K562 (cell line): ENCODE measurements at regions not wholly inside any gene's neighbourhood (a gene's known extent, or its start where the extent isn't known, plus 50 kb on each side); places are given as distances from the start of the nearest gene placed in this dataset.

ENCODE experiments used
- CCNT2 ChIP-seq: IDR thresholded peaks from 2 replicates; pipeline ENCODE4 v1.6.1; 2011; ENCODE audit warnings: borderline replicate concordance, low read depth, mild to moderate bottlenecking, moderate library complexity, mixed read lengths, low read length; ENCODE audit not compliant: insufficient read length; ENCODE audit errors: extremely low read depth
- ETV5 ChIP-seq: sonication (generic); formaldehyde crosslinking; IDR thresholded peaks from 2 replicates; pipeline ENCODE4 v1.4.0; 2020; ENCODE audit warnings: low read depth, mild to moderate bottlenecking, missing genetic modification reagents
- HDAC3 ChIP-seq: fragments of 450-650 bp; IDR thresholded peaks from 2 replicates; pipeline ENCODE4 v1.6.1; 2018; ENCODE audit warnings: borderline replicate concordance, mild to moderate bottlenecking, moderate library complexity; ENCODE audit not compliant: partially characterized antibody
- JUN ChIP-seq, 2 experiments: sonication (generic) in 1 of 2; formaldehyde crosslinking in 1 of 2; IDR thresholded peaks; 2 replicates each; pipeline versions ENCODE4 v1.6.1 to v1.8.0; 2012 to 2022; ENCODE audit warnings: borderline replicate concordance in 2 of 2, mild to moderate bottlenecking in 2 of 2, improper control_type of control experiment in 1 of 2, low read depth in 1 of 2, low read length in 1 of 2, missing genetic modification reagents in 1 of 2
- KHSRP ChIP-seq: fragments of 450-650 bp; IDR thresholded peaks from 2 replicates; pipeline ENCODE4 v1.6.1; 2017
- MNT ChIP-seq, 2 experiments: fragments of 450-650 bp; conservative IDR thresholded peaks; 2 replicates each; pipeline ENCODE4 v1.6.1; 2017; ENCODE audit warnings: mild to moderate bottlenecking in 2 of 2, moderate library complexity in 2 of 2
- NFE2 ChIP-seq: IDR thresholded peaks from 2 replicates; pipeline ENCODE4 v1.6.1; 2014; ENCODE audit warnings: antibody characterized with exemption, low read depth
- PBX2 ChIP-seq, 2 experiments: IDR thresholded peaks in 1 of 2; conservative IDR thresholded peaks in 1 of 2; 2 replicates each; pipeline ENCODE4 v1.6.1; 2016; ENCODE audit warnings: low read depth in 2 of 2, mild to moderate bottlenecking in 1 of 2, missing compliant biosample characterization in 1 of 2, missing genetic modification characterization in 1 of 2, moderate library complexity in 1 of 2
- RCOR1 ChIP-seq, 2 experiments: IDR thresholded peaks; 2 replicates each; pipeline ENCODE4 v1.6.1; 2012; ENCODE audit warnings: low read depth in 2 of 2, low read length in 2 of 2, borderline replicate concordance in 1 of 2, improper control_type of control experiment in 1 of 2
- RUNX1 ChIP-seq: sonication (generic); IDR thresholded peaks from 2 replicates; pipeline ENCODE4 v1.6.1; 2016; ENCODE audit warnings: antibody characterized with exemption, low read depth
- SIX5 ChIP-seq, 2 experiments: IDR thresholded peaks; 2 replicates each; pipeline ENCODE4 v1.6.1; 2011; ENCODE audit warnings: low read length in 2 of 2, borderline replicate concordance in 1 of 2, low read depth in 1 of 2, mild to moderate bottlenecking in 1 of 2, moderate library complexity in 1 of 2; ENCODE audit not compliant: insufficient read depth in 1 of 2
- SPI1 ChIP-seq: IDR thresholded peaks from 2 replicates; pipeline ENCODE4 v1.6.1; 2011; ENCODE audit warnings: low read depth, low read length, control low read depth, borderline replicate concordance
- TARDBP ChIP-seq: fragments of 450-650 bp; IDR thresholded peaks from 2 replicates; pipeline ENCODE4 v1.6.1; 2016
- TF ChIP-seq, protein P1 (sequence below): sonication (generic); formaldehyde crosslinking; IDR thresholded peaks from 2 replicates; pipeline ENCODE4 v1.4.0; 2020; ENCODE audit warnings: mild to moderate bottlenecking, missing genetic modification reagents
- TF ChIP-seq, protein P2 (sequence below): fragments of 450-650 bp; formaldehyde crosslinking; conservative IDR thresholded peaks from 2 replicates; pipeline ENCODE4 v1.4.0; 2022; ENCODE audit warnings: mild to moderate bottlenecking, missing genetic modification characterization
- TF ChIP-seq, protein P3 (sequence below), 2 experiments: fragments of 450-650 bp in 1 of 2; sonication (generic) in 1 of 2; formaldehyde crosslinking; conservative IDR thresholded peaks; 2 replicates each; pipeline versions ENCODE4 v1.4.0 to v1.8.1; 2020 to 2022; ENCODE audit warnings: mild to moderate bottlenecking in 1 of 2, missing genetic modification reagents in 1 of 2
- TF ChIP-seq, protein P4 (sequence below), 2 experiments: fragments of 250-450 bp in 1 of 2; fragments of 450-650 bp in 1 of 2; sonication (Bioruptor Pico) in 1 of 2; IDR thresholded peaks; 2 replicates each; pipeline versions ENCODE4 v1.6.1 to v1.8.0; 2016 to 2021; ENCODE audit warnings: mild to moderate bottlenecking in 2 of 2, moderate library complexity in 2 of 2, missing compliant biosample characterization in 1 of 2, missing genetic modification characterization in 1 of 2

DNA sequence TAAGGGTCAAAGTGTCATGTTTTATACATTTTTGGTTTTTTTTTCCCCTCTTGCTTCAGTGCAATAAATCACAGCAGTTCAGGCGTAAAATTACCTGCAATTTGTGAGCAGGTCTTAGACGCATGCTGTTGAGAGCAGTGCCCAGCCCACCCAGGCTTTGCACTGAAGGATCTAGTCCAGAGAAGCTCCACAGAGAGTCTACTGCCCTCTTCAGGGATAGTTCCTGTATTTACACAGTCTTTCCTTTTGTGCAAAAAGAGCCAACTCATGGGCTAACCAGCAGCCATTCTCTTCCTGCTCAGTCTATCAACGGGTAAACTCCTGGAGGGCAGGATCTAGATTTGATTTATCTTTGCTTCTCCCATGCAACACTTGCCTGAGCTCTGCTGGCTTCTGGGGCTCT, 82.2 kb upstream of the NAMPT start (continued):
- no peak for TF ChIP-seq SPI1
- TF ChIP-seq RCOR1 (IDR thresholded peaks at IDR 0.05; ENCODE audit: borderline replicate concordance in 1 of 2, low read depth in 2 of 2, low read length in 2 of 2), result peak in 1 of 2 experiments; percentile 44; a peak in 1 of 4 replicates
- TF ChIP-seq, protein P1, sequence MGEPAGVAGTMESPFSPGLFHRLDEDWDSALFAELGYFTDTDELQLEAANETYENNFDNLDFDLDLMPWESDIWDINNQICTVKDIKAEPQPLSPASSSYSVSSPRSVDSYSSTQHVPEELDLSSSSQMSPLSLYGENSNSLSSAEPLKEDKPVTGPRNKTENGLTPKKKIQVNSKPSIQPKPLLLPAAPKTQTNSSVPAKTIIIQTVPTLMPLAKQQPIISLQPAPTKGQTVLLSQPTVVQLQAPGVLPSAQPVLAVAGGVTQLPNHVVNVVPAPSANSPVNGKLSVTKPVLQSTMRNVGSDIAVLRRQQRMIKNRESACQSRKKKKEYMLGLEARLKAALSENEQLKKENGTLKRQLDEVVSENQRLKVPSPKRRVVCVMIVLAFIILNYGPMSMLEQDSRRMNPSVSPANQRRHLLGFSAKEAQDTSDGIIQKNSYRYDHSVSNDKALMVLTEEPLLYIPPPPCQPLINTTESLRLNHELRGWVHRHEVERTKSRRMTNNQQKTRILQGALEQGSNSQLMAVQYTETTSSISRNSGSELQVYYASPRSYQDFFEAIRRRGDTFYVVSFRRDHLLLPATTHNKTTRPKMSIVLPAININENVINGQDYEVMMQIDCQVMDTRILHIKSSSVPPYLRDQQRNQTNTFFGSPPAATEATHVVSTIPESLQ (CRISPR knock-in tag), result 0 out of 2 replicates have a peak, but pooled peaks have one; percentile 70
- TF ChIP-seq ETV5, result peak; percentile 65; the same call in 1 of the 2 replicates
- peak; percentile 97 for TF ChIP-seq NFE2
- TF ChIP-seq, protein P2, sequence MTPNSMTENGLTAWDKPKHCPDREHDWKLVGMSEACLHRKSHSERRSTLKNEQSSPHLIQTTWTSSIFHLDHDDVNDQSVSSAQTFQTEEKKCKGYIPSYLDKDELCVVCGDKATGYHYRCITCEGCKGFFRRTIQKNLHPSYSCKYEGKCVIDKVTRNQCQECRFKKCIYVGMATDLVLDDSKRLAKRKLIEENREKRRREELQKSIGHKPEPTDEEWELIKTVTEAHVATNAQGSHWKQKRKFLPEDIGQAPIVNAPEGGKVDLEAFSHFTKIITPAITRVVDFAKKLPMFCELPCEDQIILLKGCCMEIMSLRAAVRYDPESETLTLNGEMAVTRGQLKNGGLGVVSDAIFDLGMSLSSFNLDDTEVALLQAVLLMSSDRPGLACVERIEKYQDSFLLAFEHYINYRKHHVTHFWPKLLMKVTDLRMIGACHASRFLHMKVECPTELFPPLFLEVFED (CRISPR knock-in tag), result no peak
- TF ChIP-seq, protein P3, sequence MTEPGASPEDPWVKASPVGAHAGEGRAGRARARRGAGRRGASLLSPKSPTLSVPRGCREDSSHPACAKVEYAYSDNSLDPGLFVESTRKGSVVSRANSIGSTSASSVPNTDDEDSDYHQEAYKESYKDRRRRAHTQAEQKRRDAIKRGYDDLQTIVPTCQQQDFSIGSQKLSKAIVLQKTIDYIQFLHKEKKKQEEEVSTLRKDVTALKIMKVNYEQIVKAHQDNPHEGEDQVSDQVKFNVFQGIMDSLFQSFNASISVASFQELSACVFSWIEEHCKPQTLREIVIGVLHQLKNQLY (CRISPR knock-in tag; conservative IDR thresholded peaks at IDR 0.05), result no peak
- no peak for TF ChIP-seq TARDBP
- TF ChIP-seq KHSRP, result no peak
- 0 out of 2 replicates have a peak, but pooled peaks have one; percentile 26 for TF ChIP-seq JUN (IDR thresholded peaks at IDR 0.05; ENCODE audit: borderline replicate concordance, low read depth, low read length)
- TF ChIP-seq JUN (CRISPR knock-in tag; IDR thresholded peaks at IDR 0.05; ENCODE audit: borderline replicate concordance), result no peak
- no peak for TF ChIP-seq PBX2 (CRISPR knock-in tag; IDR thresholded peaks at IDR 0.05; ENCODE audit: low read depth)
- peak; percentile 69 for TF ChIP-seq PBX2 (tag; conservative IDR thresholded peaks at IDR 0.05; ENCODE audit: low read depth)
- peak in 1 of 2 experiments; percentile 38; a peak in 2 of 4 replicates for TF ChIP-seq MNT (conservative IDR thresholded peaks at IDR 0.05)
- no peak for TF ChIP-seq SIX5 (IDR thresholded peaks at IDR 0.05; ENCODE audit: borderline replicate concordance in 1 of 2, insufficient read depth in 1 of 2, low read depth in 1 of 2, low read length in 2 of 2)
- TF ChIP-seq CCNT2, result peak; percentile 17
- TF ChIP-seq, protein P4, sequence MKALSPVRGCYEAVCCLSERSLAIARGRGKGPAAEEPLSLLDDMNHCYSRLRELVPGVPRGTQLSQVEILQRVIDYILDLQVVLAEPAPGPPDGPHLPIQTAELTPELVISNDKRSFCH (CRISPR knock-in tag; IDR thresholded peaks at IDR 0.05), result no peak
- TF ChIP-seq, protein P4 (tag; IDR thresholded peaks at IDR 0.05), result no peak
- no peak for TF ChIP-seq HDAC3
- no peak for TF ChIP-seq RUNX1
